OCI-M1 (cell line): ENCODE measurements at regions not wholly inside any gene's neighbourhood (a gene's known extent, or its start where the extent isn't known, plus 50 kb on each side); places are given as distances from the start of the nearest gene placed in this dataset.
"Not testable (repeated sequence)": the region's sequence is repeated elsewhere in the genome, so short reads cannot be mapped to it uniquely, and the experiment has no call there.

ENCODE experiments used
- DNase-seq: peaks from one replicate; lab custom pipeline; 2025; lab: John Stamatoyannopoulos, UW

DNA sequence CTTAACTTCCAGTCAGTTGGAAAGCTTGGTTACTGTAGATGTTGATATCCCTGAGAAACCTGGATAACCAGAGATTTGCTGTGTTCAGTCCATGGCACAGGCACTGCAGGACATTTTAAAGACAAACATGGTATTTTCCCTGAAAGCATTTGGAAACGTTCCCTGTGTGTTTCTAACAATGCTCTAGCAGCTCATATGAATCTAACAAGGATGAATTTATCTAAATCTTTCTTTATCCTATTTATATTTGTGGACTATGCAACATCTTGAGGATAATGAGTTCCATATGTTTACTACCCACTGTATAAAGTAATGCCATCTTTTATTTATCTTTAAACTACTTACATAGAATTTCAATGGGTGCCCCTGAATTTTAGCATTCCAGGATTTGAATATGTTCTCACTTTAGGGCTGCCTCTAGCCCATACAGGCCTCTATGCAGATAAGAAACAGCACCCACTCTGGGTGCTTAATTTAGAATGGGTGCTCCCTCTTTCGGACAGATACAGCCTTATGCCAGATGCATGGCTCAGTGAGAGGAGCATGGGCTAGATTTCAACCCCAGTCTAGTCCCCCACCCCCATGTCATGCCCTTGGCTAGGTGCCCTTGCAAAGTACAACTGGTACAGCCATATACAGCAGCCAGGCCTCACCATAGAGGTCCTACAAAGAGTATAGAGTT is 50.6 kb upstream of the NEMP2 start:
- DNase-seq = peak; percentile 9

DNA sequence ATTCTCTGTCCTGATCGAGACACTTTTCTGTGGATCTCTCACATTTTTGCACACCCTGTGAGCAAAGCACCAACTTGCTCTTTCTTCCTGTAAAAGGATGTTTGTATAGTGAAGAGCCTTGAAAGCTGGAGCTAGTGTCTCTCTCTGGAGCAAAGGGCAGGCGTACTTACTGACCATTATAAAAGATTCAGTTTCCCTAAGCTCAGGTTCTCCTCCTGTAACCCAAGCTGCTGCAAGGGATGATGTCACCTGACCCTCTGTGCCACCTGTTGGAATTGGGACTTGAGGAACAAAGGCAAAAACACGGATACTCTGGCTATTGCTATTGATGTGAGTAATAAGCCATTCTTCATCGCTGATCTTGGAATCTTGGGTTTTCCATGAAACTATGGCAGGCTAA is 52.6 kb upstream of the NEMP2 start:
- no peak for DNase-seq

DNA sequence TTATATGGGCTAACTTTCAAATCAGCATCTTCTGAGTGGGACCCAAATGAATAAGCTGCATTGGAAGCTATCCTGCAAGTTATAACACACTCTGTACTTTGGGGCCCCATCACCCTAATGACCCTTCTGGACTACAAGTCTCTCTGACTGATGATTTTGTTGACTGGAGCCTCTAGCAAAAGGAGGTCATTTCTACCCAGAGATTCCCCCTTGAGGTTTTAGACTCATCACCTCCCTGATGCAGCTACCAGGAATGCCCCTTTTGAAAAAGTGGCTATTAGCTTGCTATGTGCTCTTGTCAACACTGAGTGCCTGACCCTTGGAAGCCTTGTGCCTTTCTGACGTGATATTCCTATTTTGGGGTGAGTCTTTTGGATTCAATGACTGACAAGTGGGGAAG is 54.5 kb upstream of the NEMP2 start:
- DNase-seq = no peak

DNA sequence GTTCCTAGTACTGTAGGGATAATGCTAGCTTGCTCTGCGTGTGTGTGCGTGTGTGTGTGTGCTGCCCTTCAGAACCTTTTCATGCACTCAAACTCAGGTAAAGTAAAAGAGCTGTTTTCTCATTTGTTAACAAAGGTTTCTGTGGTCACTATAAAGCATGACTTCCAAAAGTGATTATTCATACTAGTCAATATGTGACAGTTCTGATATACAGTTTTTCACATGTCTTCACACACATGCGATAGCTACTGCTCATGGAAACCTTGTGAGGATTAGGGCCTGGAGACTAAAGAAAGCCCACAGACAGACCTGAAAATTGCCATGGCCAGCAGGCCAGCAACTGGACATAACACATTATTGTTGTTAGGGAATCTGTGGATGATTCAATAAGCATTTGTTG is 56.9 kb upstream of the NEMP2 start:
- no peak for DNase-seq

DNA sequence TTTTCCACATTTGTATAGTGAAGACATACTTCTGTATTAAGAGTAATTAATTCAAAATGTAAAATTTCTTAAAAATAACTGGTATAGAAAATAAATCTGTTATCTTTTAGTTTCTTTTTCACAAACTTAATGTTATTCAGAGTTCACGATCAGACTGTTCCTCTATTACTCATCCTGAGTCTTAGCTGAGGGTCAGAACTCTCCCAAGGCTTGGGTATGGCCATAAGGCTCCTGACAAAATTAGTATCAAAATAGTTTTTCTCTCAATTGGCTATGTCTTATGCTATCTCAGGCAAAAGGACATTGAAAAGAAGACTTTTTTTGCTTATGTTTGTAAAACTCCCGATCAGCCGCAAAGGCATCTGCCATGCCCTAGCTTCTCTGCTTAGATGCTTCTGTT is 56.1 kb upstream of the NAB1 start:
- no peak for DNase-seq

DNA sequence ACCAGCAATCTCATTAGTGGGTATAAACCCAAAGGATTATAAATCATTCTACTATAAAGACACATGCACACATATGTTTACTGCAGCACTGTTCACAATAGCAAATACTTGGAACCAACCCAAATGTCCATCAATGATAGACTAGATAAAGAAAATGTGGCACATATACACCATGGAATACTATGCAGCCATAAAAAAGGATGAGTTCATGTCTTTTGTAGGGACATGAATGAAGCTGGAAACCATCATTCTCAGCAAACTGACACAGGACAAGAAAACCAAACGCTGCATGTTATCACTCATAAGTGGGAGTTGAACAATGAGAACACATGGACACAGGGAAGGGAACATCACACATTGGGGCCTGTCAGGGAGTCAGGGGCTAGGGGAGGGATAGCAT is 53.0 kb upstream of the NAB1 start:
- not testable (repeated sequence) for DNase-seq

DNA sequence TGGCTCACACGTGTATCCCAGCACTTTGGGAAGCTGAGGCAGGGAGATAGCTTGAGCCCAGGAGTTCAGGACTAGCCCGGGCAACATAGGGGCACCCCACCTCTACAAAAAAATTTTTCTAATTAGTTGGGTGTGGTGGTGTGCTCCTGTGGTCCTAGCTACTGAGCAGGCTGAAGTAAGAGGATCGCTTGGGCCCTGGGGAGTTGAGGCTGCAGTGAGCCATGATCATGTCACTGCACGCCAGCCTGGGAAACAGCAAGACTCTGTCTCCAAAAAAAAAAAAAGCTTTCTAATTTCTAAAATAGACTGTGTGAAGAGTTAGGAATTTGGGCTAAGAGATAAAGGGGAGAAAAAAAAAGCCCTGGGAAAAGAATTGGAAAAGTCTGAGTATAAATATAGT is 51.9 kb upstream of the NAB1 start:
- no peak for DNase-seq

DNA sequence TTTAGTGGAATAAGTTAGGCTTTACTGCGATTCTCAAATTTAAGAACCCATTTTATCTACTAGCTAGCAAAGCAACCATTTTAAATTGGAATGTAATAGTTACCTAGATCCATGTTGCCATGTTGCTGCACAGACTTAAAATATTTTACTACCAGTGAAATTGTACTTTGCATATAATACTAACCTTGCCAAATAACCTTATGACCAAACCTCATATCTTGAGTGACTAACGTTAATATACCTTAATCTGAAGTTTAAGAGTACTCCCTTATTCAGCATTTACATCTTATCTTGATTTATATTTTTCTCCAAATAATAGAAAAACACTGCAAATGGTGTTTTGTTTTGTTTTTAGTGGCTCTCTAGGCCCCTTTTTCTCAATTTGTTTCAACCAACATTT is 50.3 kb upstream of the NAB1 start:
- DNase-seq = no peak

DNA sequence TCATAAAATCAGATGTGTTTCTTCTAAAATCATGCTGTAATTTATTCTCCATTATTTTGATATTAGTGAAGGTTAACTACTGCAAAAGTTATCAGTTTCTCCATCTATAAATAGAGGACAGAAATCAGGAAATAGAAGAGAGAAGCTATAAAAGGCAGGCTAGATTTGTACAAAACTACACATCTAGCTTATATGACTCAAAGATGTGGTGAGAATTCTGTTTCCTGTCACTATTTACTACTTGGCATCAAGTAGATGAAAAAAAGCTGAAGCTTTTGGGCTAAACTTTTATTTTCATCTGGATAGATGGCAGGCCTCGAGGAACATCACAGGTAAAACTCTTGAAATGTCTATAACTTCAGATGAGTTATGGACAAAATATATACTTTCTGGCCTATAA is 49.8 kb upstream of the NAB1 start:
- DNase-seq = no peak
